Hematopoietic multipotent progenitor cell treated with erythropoietin and hydrocortisone succinate and interleukin-3 and kit ligand, for 4 days (in vitro differentiated cells): ENCODE measurements at regions not wholly inside any gene's neighbourhood (a gene's known extent, or its start where the extent isn't known, plus 50 kb on each side); places are given as distances from the start of the nearest gene placed in this dataset.

Experiments used
- DNase-seq: peaks from one replicate; pipeline ENCODE4 v3.0.0-alpha.2; 2015

DNA sequence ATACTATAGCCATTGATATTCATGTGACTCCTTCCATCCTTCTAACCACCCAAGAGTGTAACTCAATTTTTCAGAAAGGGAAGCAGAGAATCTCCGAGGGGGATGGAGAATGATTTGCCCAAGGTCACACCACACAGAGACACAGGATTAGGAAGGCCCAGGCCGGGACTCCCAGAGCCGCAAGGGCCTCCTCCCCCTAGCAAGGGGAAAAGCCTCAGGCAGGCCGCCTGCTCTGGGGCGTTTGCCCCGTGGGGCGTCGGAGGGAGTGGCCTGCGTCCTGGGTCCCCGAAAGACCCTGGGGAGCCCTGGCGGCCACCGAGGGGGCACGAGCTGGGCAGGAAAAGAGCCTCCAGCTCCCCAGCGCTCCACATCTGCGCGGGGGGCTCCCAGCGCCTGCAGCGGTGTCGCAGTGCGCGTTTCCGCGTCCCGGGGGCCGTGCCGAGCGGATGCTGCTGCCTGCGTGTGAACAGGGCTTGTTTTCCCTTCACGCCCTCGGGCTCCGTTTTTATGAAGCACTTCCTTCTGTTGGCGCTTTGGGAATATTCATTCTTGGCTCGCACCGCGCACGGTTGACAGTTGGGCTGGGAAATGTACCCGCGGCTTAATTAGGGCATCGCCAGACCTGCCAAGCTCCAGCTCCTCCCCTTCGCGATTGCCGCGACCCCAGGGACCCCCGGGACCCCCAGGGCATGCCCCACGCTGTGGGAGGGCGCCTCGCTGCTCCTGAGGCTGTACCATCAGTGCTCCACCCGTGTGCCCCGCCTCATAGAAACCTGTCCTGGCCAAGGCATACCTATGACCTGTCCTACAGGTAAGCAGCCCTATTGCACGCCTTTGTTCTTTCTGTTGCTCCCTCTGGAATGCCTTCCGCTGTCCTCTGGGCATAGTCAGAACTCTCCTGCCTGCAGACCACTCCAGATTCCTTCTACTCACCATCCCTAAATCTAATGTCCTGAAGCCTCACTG, 158.9 kb upstream of the GLI2 start:
- DNase-seq = no peak

- DNase-seq = no peak
Observed at GRCh38 chr2:120577721-120578295, 157.9 kb upstream of the GLI2 start.

- DNase-seq = no peak
Observed at GRCh38 chr2:120578576-120579352, 156.9 kb upstream of the GLI2 start.

GRCh38 chr2:120579916-120580685, 155.6 kb upstream of the GLI2 start:
- no peak for DNase-seq

DNA sequence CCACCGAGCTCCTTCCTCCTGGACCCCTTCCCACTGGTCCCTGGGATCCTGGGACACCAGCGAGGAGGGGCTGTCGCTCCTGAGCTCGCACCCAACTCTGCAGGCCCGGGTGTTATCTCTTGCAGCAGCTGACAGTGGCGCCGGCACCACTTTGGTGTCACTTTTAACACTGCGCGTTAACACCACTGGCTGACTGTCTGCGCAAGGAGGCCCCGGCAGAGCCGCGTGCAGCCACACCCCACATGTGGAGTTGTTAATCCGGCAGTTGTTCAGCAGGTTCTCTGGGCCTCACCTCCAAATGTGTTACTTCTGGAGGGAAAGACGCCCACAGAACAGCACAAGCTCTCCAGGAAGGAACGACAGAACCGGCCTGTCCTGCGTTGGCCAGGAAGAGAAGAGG, 155.0 kb upstream of the GLI2 start:
- DNase-seq = no peak

DNA sequence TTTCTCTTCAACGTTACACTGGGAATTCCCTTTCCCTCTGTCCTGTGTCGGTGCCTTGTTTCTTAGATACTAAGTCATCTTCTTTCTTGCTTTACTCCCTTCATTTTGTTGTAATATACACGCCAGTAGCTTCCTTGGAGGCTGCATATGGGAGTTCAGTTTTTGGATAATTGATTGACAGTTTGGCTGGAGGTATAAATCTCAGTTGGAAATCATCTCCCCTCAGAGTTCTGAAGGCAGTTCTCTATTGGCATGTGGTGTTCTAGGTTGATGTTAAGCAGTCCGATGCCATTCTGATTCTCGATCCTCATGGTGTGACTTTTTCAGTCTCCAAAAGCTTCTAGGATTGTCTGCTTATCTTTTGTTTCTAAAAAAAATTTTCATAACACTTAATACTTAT, 152.5 kb upstream of the GLI2 start:
- no peak for DNase-seq

GRCh38 chr2:120583851-120584570, 151.7 kb upstream of the GLI2 start:
- DNase-seq = no peak

DNA sequence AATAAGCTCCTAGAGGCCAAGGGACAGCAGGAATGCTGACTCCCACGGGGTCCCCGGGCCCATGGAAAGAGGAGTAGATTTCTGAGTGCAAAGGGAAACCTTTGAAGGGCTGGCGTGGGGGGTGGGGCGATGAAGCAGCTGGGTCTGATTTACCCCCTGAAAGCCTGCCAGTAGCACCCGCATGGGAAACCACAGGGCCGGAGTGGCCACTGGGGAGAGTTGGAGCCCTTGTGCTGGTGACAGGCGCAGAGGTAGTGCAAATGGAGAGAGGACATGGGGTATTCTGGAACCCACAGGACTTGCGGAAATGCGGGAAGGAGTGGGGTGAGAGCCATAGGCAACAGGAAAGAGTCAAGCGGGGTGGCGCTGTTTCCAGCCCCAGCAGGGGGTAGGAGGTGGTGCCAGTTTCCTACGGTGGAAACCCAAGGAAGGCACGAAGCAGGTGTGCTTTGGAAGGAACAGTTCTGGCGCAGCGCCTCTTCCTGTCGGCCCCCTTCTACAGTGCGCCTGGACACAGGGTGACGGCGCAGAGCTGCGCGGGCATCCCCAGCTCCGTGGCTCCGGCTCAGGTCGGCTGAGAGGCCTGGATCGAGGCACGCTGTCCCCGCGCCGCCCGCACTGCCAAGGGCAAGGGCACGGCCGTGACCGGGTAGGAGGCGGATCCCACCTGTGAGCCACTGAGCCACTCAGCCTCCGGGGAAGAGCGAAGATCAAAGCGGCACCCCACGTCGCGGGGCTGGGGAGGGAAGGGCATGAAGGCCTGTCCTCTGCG, 149.0 kb upstream of the GLI2 start:
- no peak for DNase-seq

- no peak for DNase-seq
Observed at GRCh38 chr2:120587279-120587996, 148.2 kb upstream of the GLI2 start.

DNA sequence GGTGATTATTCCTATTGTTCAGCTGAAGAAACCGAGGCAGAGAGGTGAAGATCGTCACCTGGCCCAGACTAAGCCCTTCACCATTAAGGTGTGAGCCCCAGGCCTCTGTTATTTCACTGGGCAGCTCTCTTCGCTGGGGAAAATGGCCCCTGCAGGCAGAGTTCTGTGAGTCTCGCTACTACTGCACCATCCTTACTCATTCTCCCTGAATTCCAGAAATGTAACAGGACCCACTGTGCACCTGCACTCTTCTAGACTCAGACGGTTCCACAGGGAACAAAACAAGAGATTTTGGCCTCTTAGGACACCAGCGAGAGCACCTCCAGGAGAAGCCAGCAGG, 147.7 kb upstream of the GLI2 start:
- DNase-seq = no peak

GRCh38 chr2:120589771-120590608, 145.7 kb upstream of the GLI2 start:
- no peak for DNase-seq

GRCh38 chr2:120590841-120591240, 144.8 kb upstream of the GLI2 start:
- DNase-seq = no peak

GRCh38 chr2:120591572-120591971, 144.1 kb upstream of the GLI2 start:
- DNase-seq = no peak

DNA sequence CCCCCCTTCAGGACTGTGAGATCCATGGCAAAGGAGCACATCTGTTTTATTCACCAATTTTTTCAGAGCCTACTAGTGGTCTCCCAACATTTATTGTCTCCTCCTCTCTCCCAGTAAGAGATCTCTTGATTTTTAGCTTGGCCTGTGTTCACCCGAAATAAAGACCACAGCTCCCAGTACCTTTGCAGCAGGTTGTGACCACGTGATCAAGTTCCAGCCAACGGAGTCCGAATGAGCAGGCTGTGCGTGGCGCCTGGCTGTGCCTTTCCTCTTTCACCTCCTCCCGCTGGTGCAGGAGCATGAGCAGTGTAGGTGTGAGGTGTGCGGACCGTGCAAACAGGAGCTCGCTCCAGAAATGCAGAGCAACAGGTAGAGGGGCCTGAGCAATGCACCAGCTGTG, 143.6 kb upstream of the GLI2 start:
- no peak for DNase-seq

GRCh38 chr2:120593921-120594686, 141.6 kb upstream of the GLI2 start:
- DNase-seq = no peak

GRCh38 chr2:120594856-120595685, 140.6 kb upstream of the GLI2 start:
- no peak for DNase-seq

- DNase-seq = no peak
Observed at GRCh38 chr2:120595739-120596138, 139.9 kb upstream of the GLI2 start.

GRCh38 chr2:120596191-120596811, 139.4 kb upstream of the GLI2 start:
- DNase-seq = no peak
